Astrocyte of the cerebellum (primary cell): ENCODE measurements at regions not wholly inside any gene's neighbourhood (a gene's known extent, or its start where the extent isn't known, plus 50 kb on each side); places are given as distances from the start of the nearest gene placed in this dataset.

ENCODE experiments used
- DNase-seq: peaks from one replicate; pipeline ENCODE4 v3.0.0-alpha.2; 2011; ENCODE audit warnings: low read depth
- H3K4me3 ChIP-seq: 2 replicates; pipeline ENCODE4 v1.5.1; 2011; ENCODE audit warnings: mild to moderate bottlenecking, low read depth, low read length, moderate library complexity
- CTCF ChIP-seq: IDR thresholded peaks from 2 replicates; pipeline ENCODE4 v1.5.1; 2012; ENCODE audit warnings: low read length, low read depth, moderate library complexity, mild to moderate bottlenecking; ENCODE audit errors: missing control alignments
- in situ Hi-C: cut with HindIII; loops from 2 replicates; pipeline ENCODE4 v1.10.0; 2017; ENCODE audit warnings: low sequenced_read_pairs

- in situ Hi-C loops = no loop called here
- no peak for TF ChIP-seq CTCF
- no peak for DNase-seq
- H3K4me3 ChIP-seq = no peak overlapping the region
These were observed 382.6 kb downstream of the RASEF start for GRCh38 chr9:82680179-82680935.

GRCh38 chr9:82681809-82682208, 381.1 kb downstream of the RASEF start:
- DNase-seq = no peak

DNA sequence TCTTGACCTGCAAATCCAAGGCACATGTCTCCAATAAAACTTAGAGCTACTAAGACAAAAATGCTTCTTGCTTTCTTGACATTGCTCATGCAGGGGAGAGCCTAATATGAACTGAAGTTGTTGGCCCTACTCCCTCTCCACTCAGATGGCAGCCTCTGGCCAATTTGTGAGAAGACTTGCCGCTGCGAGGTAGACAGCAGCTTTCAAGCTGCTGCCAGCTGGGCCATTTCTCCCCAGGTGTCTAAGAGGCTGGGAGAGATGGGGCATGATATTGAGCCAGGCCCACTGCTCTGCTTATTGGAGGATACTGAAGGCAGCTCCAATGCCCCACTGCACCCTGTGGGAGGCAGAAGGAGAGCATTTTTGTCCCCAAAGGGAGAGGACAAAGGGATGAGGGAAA, 380.5 kb downstream of the RASEF start:
- no peak overlapping the region for H3K4me3 ChIP-seq
- no peak for DNase-seq
- no peak for TF ChIP-seq CTCF

More at GRCh38 chr9:82681809-82682208, 381.1 kb downstream of the RASEF start:
- in situ Hi-C loops = no loop called here
- H3K4me3 ChIP-seq = no peak overlapping the region
- no peak for TF ChIP-seq CTCF

DNA sequence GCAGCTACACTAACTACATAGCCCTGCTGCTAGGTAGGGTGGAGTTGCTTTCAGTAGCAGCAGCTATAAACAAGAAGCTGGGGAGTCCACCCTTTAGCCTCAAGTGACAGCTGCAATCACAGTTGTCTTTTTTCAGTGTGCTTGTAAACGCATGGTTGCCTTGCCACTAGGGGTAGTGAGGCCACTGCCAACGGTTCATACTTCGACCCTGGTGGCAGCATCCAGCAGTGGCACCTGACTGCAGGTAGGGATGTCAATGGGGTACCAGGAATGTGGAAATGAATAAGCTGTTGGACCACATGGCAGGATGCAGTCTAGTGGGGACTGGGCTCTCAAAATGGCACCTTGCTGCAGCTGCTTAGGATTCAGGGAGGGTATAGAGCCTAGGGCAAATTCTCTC, 367.2 kb downstream of the RASEF start:
- DNase-seq = no peak
- in situ Hi-C loops = no loop called here
- TF ChIP-seq CTCF = no peak
- no peak overlapping the region for H3K4me3 ChIP-seq

More for the DNA sequence above, 380.5 kb downstream of the RASEF start:
- in situ Hi-C loops = no loop called here

- in situ Hi-C loops = no loop called here
- no peak overlapping the region for H3K4me3 ChIP-seq
- TF ChIP-seq CTCF = no peak
- DNase-seq = no peak
These were observed 356.2 kb downstream of the RASEF start for GRCh38 chr9:82706786-82707185.

GRCh38 chr9:82716821-82717220, 346.1 kb downstream of the RASEF start:
- in situ Hi-C loops = no loop called here
- TF ChIP-seq CTCF = no peak
- H3K4me3 ChIP-seq = no peak overlapping the region
- DNase-seq = no peak
